GM19239 (cell line): ENCODE measurements at regions not wholly inside any gene's neighbourhood (a gene's known extent, or its start where the extent isn't known, plus 50 kb on each side); places are given as distances from the start of the nearest gene placed in this dataset.

Source experiments
- DNase-seq: peaks from one replicate; pipeline ENCODE4 v3.0.0; 2011; ENCODE audit warnings: low spot score; ENCODE audit not compliant: insufficient read length
- FAIRE-seq: peaks from 2 replicates; lab custom pipeline; 2011; peaks lifted over from hg19 to GRCh38; lab: Jason Lieb, UNC

- DNase-seq, result no peak
- no peak for FAIRE-seq
These were observed 199.6 kb upstream of the CTNNB1 start for GRCh38 chr3:40999682-41000081.

- DNase-seq (no peak), FAIRE-seq (no peak)
These were observed 198.8 kb upstream of the CTNNB1 start for GRCh38 chr3:41000471-41000870.

- DNase-seq (no peak), FAIRE-seq (no peak)
These were observed 197.7 kb upstream of the CTNNB1 start for GRCh38 chr3:41001556-41001955.

- DNase-seq (no peak), FAIRE-seq (no peak)
These were observed 197.2 kb upstream of the CTNNB1 start for GRCh38 chr3:41002104-41002503.

- FAIRE-seq (no peak), DNase-seq (no peak)
These were observed 191.9 kb upstream of the CTNNB1 start for GRCh38 chr3:41007399-41007798.

- FAIRE-seq, result no peak
- DNase-seq, result no peak
These were observed 187.5 kb upstream of the CTNNB1 start for GRCh38 chr3:41011854-41012253.

- FAIRE-seq, result no peak
- DNase-seq, result no peak
These were observed 180.4 kb upstream of the CTNNB1 start for GRCh38 chr3:41018855-41019254.

GRCh38 chr3:41024031-41024836 lies 175.1 kb upstream of the CTNNB1 start:
- no peak for FAIRE-seq
- no peak for DNase-seq

GRCh38 chr3:41026394-41027177 lies 172.7 kb upstream of the CTNNB1 start:
- FAIRE-seq, result no peak
- DNase-seq, result no peak

- DNase-seq, result no peak
- no peak for FAIRE-seq
These were observed 169.9 kb upstream of the CTNNB1 start for GRCh38 chr3:41029356-41029755.

GRCh38 chr3:41030220-41030619 lies 169.1 kb upstream of the CTNNB1 start:
- FAIRE-seq, result no peak
- no peak for DNase-seq

GRCh38 chr3:41031401-41031800 lies 167.9 kb upstream of the CTNNB1 start:
- FAIRE-seq (no peak), DNase-seq (no peak)

- FAIRE-seq (no peak), DNase-seq (no peak)
These were observed 165.3 kb upstream of the CTNNB1 start for GRCh38 chr3:41033956-41034519.

GRCh38 chr3:41035456-41036022 lies 163.8 kb upstream of the CTNNB1 start:
- FAIRE-seq (no peak), DNase-seq (no peak)

- FAIRE-seq (no peak), DNase-seq (no peak)
These were observed 161.5 kb upstream of the CTNNB1 start for GRCh38 chr3:41037651-41038334.

GRCh38 chr3:41040256-41040655 lies 159.0 kb upstream of the CTNNB1 start:
- no peak for FAIRE-seq
- DNase-seq, result no peak

- FAIRE-seq, result no peak
- no peak for DNase-seq
These were observed 157.8 kb upstream of the CTNNB1 start for GRCh38 chr3:41041462-41041861.

GRCh38 chr3:41041899-41042298 lies 157.4 kb upstream of the CTNNB1 start:
- DNase-seq, result no peak
- FAIRE-seq, result no peak

- no peak for DNase-seq
- no peak for FAIRE-seq
These were observed 154.8 kb upstream of the CTNNB1 start for GRCh38 chr3:41044523-41044922.

- no peak for DNase-seq
- FAIRE-seq, result no peak
These were observed 153.8 kb upstream of the CTNNB1 start for GRCh38 chr3:41045491-41045890.
